GM23338 (cell line): ENCODE measurements at regions not wholly inside any gene's neighbourhood (a gene's known extent, or its start where the extent isn't known, plus 50 kb on each side); places are given as distances from the start of the nearest gene placed in this dataset.

Experiments used
- CREB1 ChIP-seq: fragments of 250-450 bp; sonication (Bioruptor Pico); IDR thresholded peaks from 2 replicates; pipeline ENCODE4 v1.5.0; 2020; ENCODE audit warnings: low read depth, mild to moderate bottlenecking, moderate library complexity
- CTCF ChIP-seq, 2 experiments: fragments of 200-600 bp in 1 of 2; sonication (generic) in 1 of 2; conservative IDR thresholded peaks; 2 replicates each; pipeline versions ENCODE4 v1.5.1 to v1.6.1; 2016 to 2017; ENCODE audit warnings: antibody characterized with exemption in 2 of 2, low read depth in 2 of 2, mild to moderate bottlenecking in 2 of 2, moderate library complexity in 1 of 2
- ETS1 ChIP-seq: IDR thresholded peaks from 2 replicates; pipeline ENCODE4 v1.6.1; 2016; ENCODE audit warnings: antibody characterized with exemption
- EZH2 ChIP-seq: fragments of 200-600 bp; sonication (generic); IDR thresholded peaks from one replicate; pipeline ENCODE4 v1.8.0; 2017; ENCODE audit warnings: antibody characterized with exemption, mild to moderate bottlenecking, low read depth; ENCODE audit not compliant: unreplicated experiment
- EZH2phosphoT487 ChIP-seq: fragments of 200-600 bp; sonication (generic); IDR thresholded peaks from one replicate; pipeline ENCODE4 v1.8.1; 2018; ENCODE audit warnings: antibody characterized with exemption; ENCODE audit not compliant: unreplicated experiment
- JUNB ChIP-seq: IDR thresholded peaks from one replicate; pipeline ENCODE4 v1.6.1; 2016; ENCODE audit warnings: antibody characterized with exemption; ENCODE audit not compliant: unreplicated experiment
- NANOG ChIP-seq: IDR thresholded peaks from 2 replicates; pipeline ENCODE4 v1.6.1; 2016; ENCODE audit warnings: antibody characterized with exemption, borderline replicate concordance
- POLR2AphosphoS5 ChIP-seq: IDR thresholded peaks from 2 replicates; pipeline ENCODE4 v1.6.1; 2016; ENCODE audit warnings: antibody characterized with exemption, low read depth
- REST ChIP-seq: IDR thresholded peaks from one replicate; pipeline ENCODE4 v1.6.1; 2018; ENCODE audit warnings: antibody characterized with exemption; ENCODE audit not compliant: unreplicated experiment
- STAT1 ChIP-seq: IDR thresholded peaks from one replicate; pipeline ENCODE4 v1.6.1; 2016; ENCODE audit warnings: antibody characterized with exemption; ENCODE audit not compliant: unreplicated experiment
- ZNF114 ChIP-seq: fragments of 250-450 bp; sonication (Bioruptor Pico); IDR thresholded peaks from 2 replicates; pipeline ENCODE4 v1.5.0; 2020; ENCODE audit warnings: mild to moderate bottlenecking, moderate library complexity
- ZNF462 ChIP-seq: fragments of 250-450 bp; sonication (Bioruptor Pico); IDR thresholded peaks from 2 replicates; pipeline ENCODE4 v1.5.0; 2020; ENCODE audit warnings: mild to moderate bottlenecking, moderate library complexity

GRCh38 chr10:43845121-43845520 lies 196.4 kb upstream of the ZNF32 start:
- TF ChIP-seq EZH2, result no peak
- TF ChIP-seq CTCF (conservative IDR thresholded peaks at IDR 0.05; ENCODE audit: low read depth in 2 of 2), result no peak
- no peak for TF ChIP-seq REST
- TF ChIP-seq NANOG, result no peak
- no peak for TF ChIP-seq STAT1
- TF ChIP-seq ETS1, result no peak
- TF ChIP-seq EZH2phosphoT487, result no peak
- TF ChIP-seq POLR2AphosphoS5, result no peak
- TF ChIP-seq CREB1, result no peak
- TF ChIP-seq ZNF114, result no peak
- TF ChIP-seq JUNB, result no peak
- no peak for TF ChIP-seq ZNF462 (CRISPR knock-in tag)
